ENCODE measurements at regions not wholly inside any gene's neighbourhood (a gene's known extent, or its start where the extent isn't known, plus 50 kb on each side); places are given as distances from the start of the nearest gene placed in this dataset.

DNA sequence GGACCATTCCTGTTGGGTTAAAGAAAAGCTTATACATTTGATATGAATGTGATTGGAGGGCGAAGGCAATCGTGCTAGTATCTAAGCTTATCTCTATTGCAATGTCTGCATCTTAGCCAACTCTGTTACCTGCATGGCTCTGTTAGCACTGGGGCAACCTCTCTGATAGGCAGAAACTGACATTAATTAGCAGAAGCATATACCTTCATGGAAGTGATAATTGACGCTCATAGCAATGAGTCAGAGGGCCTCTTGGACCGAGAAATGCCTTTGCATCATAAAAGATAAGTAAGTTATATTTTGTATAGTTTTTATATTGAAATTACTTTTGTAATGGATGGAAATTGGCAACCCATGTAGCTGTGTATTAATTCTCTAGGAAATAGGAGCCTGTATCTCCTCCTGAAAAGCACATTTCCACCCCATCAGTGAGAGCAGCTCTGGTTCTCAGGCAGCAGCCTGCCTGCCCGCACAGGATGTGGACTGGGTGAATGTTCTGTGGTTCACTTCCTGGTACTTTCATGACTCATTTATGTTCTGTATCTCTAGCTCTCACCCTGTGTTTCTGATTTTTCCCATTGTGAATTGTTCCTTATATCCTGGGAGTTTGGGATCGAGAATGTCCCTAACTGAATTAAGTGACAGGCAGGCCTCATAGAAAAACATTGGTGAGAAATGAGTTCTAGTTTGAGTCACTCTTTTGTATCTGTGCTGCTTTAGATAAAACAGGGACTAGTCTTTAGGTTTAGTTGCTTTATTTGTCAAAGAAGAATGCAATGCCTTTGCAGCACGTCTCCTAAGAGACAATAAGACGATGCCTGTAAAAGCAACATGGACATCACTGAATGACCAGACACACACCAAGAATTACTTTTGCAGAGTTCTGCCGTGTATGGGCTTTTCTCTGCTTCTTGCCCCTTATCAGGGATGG lies 344.9 kb downstream of the DCDC2C start:
- Histone ChIP-seq H3K9me3 (ENCODE audit: insufficient read depth, low read depth, low read length) (no peaks in the 10 kb centered on the region), H3K4me3 (ENCODE audit: low read length) (no peak overlapping the region), H3K4me1 (ENCODE audit: insufficient read depth, low read length) (no peaks in the 10 kb centered on the region), H3K27ac (ENCODE audit: low read depth, low read length) (no peak overlapping the region), H3K27me3 (ENCODE audit: insufficient read depth, low read length) (no peaks in the 10 kb centered on the region), H3K36me3 (ENCODE audit: insufficient read depth, low read length) (no peaks in the 10 kb centered on the region), H3K9ac (ENCODE audit: low read depth, low read length) (no peak overlapping the region)
- WGBS, result 95% methylated on average over 8 of the region's 9 CpGs

DNA sequence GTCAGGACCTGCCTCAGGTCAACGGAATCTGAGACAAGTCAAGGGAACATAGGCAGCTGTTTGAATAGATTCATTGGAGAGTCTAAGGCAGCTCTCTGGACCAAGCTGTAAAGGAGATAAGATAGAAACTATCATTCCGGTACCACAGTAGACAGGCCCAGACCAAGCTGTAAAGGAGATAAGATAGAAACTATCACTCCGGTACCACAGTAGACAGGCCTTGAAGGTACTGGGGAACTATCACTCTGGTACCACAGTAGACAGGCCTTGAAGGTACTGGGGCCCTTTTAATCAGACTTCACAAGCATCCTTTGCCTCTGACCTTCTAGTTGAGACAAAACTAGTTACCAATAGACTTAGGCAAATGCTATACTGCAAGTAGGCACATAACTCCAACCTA lies 346.1 kb downstream of the DCDC2C start:
- H3K27ac ChIP-seq (ENCODE audit: low read depth, low read length), result no peak overlapping the region
- H3K27me3 ChIP-seq (ENCODE audit: insufficient read depth, low read length), result no peaks in the 10 kb centered on the region
- H3K9ac ChIP-seq (ENCODE audit: low read depth, low read length), result no peak overlapping the region
- H3K4me1 ChIP-seq (ENCODE audit: insufficient read depth, low read length), result no peaks in the 10 kb centered on the region
- 97% methylated on average over 3 of the region's 3 CpGs for WGBS
- H3K36me3 ChIP-seq (ENCODE audit: insufficient read depth, low read length), result no peaks in the 10 kb centered on the region
- H3K9me3 ChIP-seq (ENCODE audit: insufficient read depth, low read depth, low read length), result no peaks in the 10 kb centered on the region
- H3K4me3 ChIP-seq (ENCODE audit: low read length), result no peak overlapping the region

DNA sequence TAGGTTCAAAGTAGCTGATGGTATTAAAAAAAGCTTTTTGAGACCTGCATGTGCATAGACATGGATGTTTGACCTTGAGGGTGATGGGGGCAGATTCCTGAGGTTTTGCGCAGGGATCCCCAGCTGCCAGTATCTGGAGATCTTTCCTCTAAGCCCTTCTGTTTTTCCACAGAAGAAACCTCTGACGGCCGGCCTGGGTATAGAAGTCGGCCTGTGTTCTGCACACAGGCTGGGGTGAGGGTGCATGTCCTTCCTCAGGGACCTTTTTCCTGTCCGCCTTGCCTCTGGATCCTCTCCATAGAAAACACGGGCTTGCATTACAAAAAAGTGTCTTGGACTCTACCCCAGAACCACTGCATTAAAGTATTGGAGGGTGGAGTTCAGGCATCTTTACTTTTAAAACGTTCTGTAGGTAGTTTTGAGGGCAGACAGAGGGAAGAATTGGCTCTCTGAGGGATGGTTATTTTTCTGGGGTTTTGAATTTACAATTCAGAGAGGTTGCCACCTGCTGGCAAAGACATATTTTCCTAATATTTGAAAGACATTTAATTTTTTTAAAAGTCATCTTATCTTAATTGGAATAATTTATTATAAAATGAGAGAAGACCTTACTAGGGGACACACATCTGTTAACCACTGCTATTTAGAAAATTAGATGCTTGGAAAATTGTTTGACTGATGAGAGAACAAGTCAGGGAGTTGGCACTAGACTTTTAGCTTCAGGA lies 350.6 kb downstream of the DCDC2C start:
- WGBS, result 91% methylated on average over 7 of the region's 7 CpGs
- H3K9ac ChIP-seq (ENCODE audit: low read depth, low read length), result no peak overlapping the region

DNA sequence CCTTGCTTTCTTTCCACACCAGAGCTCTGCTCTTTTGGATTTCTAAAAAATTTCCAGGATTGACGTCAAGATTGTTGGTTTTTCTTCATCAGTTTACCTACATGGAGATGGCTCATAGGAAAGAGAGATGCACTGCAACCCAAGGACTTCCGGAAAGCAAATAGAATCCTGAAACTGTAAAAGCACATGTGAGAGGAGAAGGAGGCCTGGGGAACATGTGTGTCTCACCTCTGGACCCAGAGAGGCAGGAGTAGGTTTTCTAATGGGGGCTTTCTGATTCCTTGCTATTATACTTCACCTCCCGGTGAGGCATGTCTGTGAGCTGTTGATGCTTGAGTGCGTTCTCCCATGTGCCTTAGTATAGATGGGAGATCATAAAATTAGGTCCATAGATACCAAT lies 362.8 kb downstream of the DCDC2C start:
- no peaks in the 10 kb centered on the region for H3K27me3 ChIP-seq (ENCODE audit: insufficient read depth, low read length)
- H3K9me3 ChIP-seq (ENCODE audit: insufficient read depth, low read depth, low read length), result no peaks in the 10 kb centered on the region
- 100% methylated on average over 1 of the region's 4 CpGs for WGBS
- H3K27ac ChIP-seq (ENCODE audit: low read depth, low read length), result no peak overlapping the region
- H3K4me1 ChIP-seq (ENCODE audit: insufficient read depth, low read length), result peaks cover 4% of the 10 kb centered on the region; the same call in 1 of the 2 replicates
- H3K36me3 ChIP-seq (ENCODE audit: insufficient read depth, low read length), result no peaks in the 10 kb centered on the region
- no peak overlapping the region for H3K9ac ChIP-seq (ENCODE audit: low read depth, low read length)
- no peak overlapping the region for H3K4me3 ChIP-seq (ENCODE audit: low read length)

More for the DNA sequence above, 350.6 kb downstream of the DCDC2C start:
- Histone ChIP-seq H3K4me1 (ENCODE audit: insufficient read depth, low read length) (no peaks in the 10 kb centered on the region), H3K9me3 (ENCODE audit: insufficient read depth, low read depth, low read length) (no peaks in the 10 kb centered on the region), H3K4me3 (ENCODE audit: low read length) (no peak overlapping the region), H3K27ac (ENCODE audit: low read depth, low read length) (no peak overlapping the region), H3K27me3 (ENCODE audit: insufficient read depth, low read length) (no peaks in the 10 kb centered on the region), H3K36me3 (ENCODE audit: insufficient read depth, low read length) (no peaks in the 10 kb centered on the region)

DNA sequence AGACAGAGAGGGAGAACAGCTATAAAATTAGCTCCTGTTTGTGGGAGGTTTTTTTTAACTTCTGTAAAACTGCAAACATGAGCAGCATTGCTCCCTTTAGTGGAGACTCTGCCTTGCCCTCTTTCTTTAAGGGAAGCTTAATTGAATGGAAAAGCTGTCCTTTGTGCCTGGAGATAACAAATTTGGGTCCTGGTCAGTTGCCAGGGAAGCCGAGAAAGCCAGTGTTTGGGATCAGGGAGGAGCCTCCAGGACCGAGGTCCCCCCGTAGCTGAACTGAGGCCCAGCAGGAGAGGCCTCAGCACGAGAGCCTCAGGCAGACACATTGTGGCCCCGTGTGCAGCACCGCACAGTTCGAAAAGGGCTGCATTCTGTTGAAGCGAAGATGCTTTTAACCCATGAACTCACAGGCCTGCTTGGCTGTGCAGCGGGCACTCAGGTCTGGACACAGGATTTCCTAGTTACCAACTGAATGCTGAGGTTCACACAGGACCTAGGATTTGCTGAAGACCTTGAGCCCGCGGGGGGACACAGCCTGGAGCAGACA lies 369.7 kb downstream of the DCDC2C start:
- 92% methylated on average over 11 of the region's 11 CpGs for whole genome bisulfite sequencing
- no peaks in the 10 kb centered on the region for H3K36me3 ChIP-seq (ENCODE audit: insufficient read depth, low read length)
- no peak overlapping the region for H3K27ac ChIP-seq (ENCODE audit: low read depth, low read length)
- no peaks in the 10 kb centered on the region for H3K9me3 ChIP-seq (ENCODE audit: insufficient read depth, low read depth, low read length)
- H3K4me3 ChIP-seq (ENCODE audit: low read length), result no peak overlapping the region
- no peak overlapping the region for H3K9ac ChIP-seq (ENCODE audit: low read depth, low read length)
- H3K27me3 ChIP-seq (ENCODE audit: insufficient read depth, low read length), result no peaks in the 10 kb centered on the region
- no peaks in the 10 kb centered on the region for H3K4me1 ChIP-seq (ENCODE audit: insufficient read depth, low read length)

DNA sequence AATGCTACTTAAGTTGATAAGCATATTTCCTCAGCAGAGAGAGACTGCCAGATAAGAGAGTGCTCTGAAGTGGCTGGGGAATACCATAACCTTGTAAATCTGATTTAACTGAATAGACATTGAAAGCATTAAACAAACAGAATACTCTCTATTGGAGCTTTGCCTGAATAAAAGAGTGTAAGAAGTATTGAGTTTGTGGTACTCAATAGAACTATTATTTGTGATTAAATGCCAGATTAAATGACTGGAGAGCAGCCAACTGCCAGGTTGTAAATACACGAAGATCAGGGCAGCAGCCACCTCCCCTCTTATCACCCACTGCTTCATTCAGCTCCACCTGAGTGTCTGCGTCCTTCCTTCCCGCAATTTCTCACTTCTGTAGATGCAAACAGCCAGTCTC lies 373.6 kb downstream of the DCDC2C start:
- H3K9me3 ChIP-seq (ENCODE audit: insufficient read depth, low read depth, low read length), result no peaks in the 10 kb centered on the region
- H3K9ac ChIP-seq (ENCODE audit: low read depth, low read length), result no peak overlapping the region
- H3K4me3 ChIP-seq (ENCODE audit: low read length), result no peak overlapping the region
- no peak overlapping the region for H3K27ac ChIP-seq (ENCODE audit: low read depth, low read length)
- WGBS, result 87% methylated on average over 3 of the region's 3 CpGs
- no peaks in the 10 kb centered on the region for H3K4me1 ChIP-seq (ENCODE audit: insufficient read depth, low read length)
- H3K27me3 ChIP-seq (ENCODE audit: insufficient read depth, low read length), result no peaks in the 10 kb centered on the region
- no peaks in the 10 kb centered on the region for H3K36me3 ChIP-seq (ENCODE audit: insufficient read depth, low read length)

DNA sequence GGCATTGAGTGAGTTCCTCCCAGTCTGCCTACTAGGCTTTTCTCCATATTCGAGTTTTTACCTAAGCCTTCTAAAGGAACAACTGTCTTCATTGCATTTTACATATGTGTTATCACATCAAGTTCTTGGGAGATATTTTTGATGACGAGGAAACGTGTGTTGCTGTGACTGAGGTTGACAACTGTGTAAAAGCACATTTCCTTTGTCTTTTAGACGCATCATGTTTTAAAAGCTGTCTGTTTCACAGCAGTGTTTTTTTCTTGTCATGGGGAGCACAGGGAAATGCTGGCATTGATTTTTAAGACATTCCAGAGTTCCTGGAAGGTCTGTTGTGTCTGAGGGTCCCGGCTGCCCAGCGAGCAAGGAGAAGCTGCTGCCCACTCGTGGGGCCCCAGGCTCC lies 381.8 kb downstream of the DCDC2C start:
- WGBS, result 92% methylated on average over 7 of the region's 7 CpGs
- no peaks in the 10 kb centered on the region for H3K27me3 ChIP-seq (ENCODE audit: insufficient read depth, low read length)
- H3K4me3 ChIP-seq (ENCODE audit: low read length), result no peak overlapping the region
- H3K4me1 ChIP-seq (ENCODE audit: insufficient read depth, low read length), result no peaks in the 10 kb centered on the region
- no peaks in the 10 kb centered on the region for H3K9me3 ChIP-seq (ENCODE audit: insufficient read depth, low read depth, low read length)
- no peak overlapping the region for H3K9ac ChIP-seq (ENCODE audit: low read depth, low read length)
- H3K27ac ChIP-seq (ENCODE audit: low read depth, low read length), result no peak overlapping the region
- no peaks in the 10 kb centered on the region for H3K36me3 ChIP-seq (ENCODE audit: insufficient read depth, low read length)

DNA sequence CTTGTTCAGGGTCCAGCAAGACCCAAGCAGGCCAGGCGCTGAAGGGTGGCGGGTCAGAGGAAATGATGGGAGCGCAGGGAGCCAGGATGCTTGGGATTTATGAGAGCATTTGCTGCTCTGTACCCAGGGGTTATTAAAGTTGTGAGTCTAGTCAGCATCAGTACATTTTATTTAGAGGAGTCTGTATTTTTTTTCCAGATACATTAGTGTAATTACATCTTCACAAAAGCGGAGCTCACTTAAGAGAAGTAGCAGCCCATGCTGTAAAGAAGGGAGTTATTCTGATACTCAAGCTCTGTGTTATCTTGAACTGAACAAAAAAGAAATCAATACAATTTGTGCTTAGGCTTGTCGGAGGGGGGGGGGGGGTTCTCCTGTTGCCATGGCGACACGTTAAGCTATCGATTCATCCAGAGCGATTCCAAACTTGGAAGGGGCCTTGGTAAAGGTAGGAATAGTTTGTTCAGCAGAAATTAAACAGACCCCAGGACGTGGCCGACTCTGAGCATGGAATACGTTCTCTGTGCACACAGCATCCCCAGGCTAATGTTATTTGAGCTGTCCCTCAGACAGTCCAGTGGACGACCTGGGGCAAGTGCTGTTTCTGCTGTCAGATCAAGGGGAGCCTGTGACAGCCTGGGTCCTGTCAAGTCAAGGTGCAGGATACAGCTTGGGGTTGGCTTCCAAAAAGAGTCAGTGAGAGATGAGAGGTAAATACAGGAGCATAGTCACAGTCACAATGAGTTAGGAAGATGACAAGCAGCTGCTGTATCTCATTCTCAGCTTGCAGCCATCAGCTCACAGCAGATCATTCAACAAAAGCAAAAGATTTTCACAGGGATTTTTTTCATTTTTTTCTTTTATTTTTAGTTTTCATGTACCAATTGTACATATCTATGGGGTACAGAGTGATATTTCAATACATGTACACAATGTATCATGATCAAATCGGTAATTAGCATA lies 387.6 kb downstream of the DCDC2C start:
- 91% methylated on average over 13 of the region's 14 CpGs for WGBS
- no peak overlapping the region for H3K4me3 ChIP-seq (ENCODE audit: low read length)
- H3K9ac ChIP-seq (ENCODE audit: low read depth, low read length), result no peak overlapping the region
- H3K4me1 ChIP-seq (ENCODE audit: insufficient read depth, low read length), result 0 out of 2 replicates have a peak, but pooled peaks cover 5% of the 10 kb centered on the region
- no peaks in the 10 kb centered on the region for H3K9me3 ChIP-seq (ENCODE audit: insufficient read depth, low read depth, low read length)
- no peak overlapping the region for H3K27ac ChIP-seq (ENCODE audit: low read depth, low read length)
- no peaks in the 10 kb centered on the region for H3K27me3 ChIP-seq (ENCODE audit: insufficient read depth, low read length)
- no peaks in the 10 kb centered on the region for H3K36me3 ChIP-seq (ENCODE audit: insufficient read depth, low read length)

DNA sequence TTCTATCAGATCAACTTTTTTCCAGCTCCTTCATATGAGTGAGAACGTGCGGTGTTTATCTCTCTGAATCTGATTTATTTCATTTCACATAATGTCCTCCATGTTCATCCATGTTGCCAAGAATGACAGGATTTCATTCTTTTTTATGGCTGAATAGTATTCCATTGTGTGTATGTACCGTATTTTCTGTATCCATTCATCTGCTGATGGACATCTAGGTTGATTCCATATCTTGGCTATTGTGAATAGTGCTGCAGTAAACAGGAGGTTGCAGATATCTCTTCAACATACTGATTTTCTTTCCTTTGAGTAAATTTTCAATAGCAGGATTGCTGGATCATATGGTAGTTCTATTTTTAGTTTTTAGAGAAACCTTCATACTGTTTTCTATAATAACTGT lies 388.5 kb downstream of the DCDC2C start:
- Histone ChIP-seq H3K4me3 (ENCODE audit: low read length) (no peak overlapping the region), H3K9ac (ENCODE audit: low read depth, low read length) (no peak overlapping the region), H3K27ac (ENCODE audit: low read depth, low read length) (no peak overlapping the region), H3K9me3 (ENCODE audit: insufficient read depth, low read depth, low read length) (no peaks in the 10 kb centered on the region), H3K4me1 (ENCODE audit: insufficient read depth, low read length) (peaks cover 8% of the 10 kb centered on the region; the same call in 1 of the 2 replicates), H3K36me3 (ENCODE audit: insufficient read depth, low read length) (no peaks in the 10 kb centered on the region), H3K27me3 (ENCODE audit: insufficient read depth, low read length) (no peaks in the 10 kb centered on the region)
- 98% methylated on average over 3 of the region's 3 CpGs for WGBS

DNA sequence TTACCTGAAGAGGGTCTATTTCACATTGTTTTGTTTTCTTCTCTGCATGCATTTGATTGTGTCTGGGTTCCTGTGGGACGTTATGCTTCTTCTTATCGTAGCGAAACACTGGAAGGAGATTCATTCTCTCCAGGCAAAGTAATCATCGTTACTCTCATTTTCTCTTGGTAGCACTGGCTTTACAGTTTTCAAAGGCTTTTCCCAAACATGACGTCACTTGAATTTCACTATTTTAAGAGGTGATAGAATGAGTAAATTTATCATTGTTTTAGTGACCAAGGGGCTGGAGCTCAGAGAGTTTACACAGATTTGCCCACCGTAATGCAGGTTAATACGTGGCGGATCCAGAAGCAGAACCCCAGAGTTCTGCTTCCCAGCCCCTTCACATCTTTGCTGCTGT lies 391.4 kb downstream of the DCDC2C start:
- Histone ChIP-seq H3K27ac (ENCODE audit: low read depth, low read length) (no peak overlapping the region), H3K36me3 (ENCODE audit: insufficient read depth, low read length) (no peaks in the 10 kb centered on the region), H3K9ac (ENCODE audit: low read depth, low read length) (no peak overlapping the region), H3K4me1 (ENCODE audit: insufficient read depth, low read length) (peaks cover 17% of the 10 kb centered on the region; the same call in 1 of the 2 replicates), H3K9me3 (ENCODE audit: insufficient read depth, low read depth, low read length) (no peaks in the 10 kb centered on the region), H3K4me3 (ENCODE audit: low read length) (no peak overlapping the region), H3K27me3 (ENCODE audit: insufficient read depth, low read length) (no peaks in the 10 kb centered on the region)
- WGBS, result 97% methylated on average over 8 of the region's 8 CpGs

All from HUES64 (cell line).